Transverse colon (tissue), 4 donors: ENCODE measurements at regions not wholly inside any gene's neighbourhood (a gene's known extent, or its start where the extent isn't known, plus 50 kb on each side); places are given as distances from the start of the nearest gene placed in this dataset.
"Not testable (repeated sequence)": the region's sequence is repeated elsewhere in the genome, so short reads cannot be mapped to it uniquely, and the experiment has no call there.

Source experiments
- DNase-seq: peaks from one replicate; pipeline ENCODE4 v3.0.0-alpha.2; 2019
- H3K27ac ChIP-seq, 4 donors: fragments of 200-600 bp; sonication (generic); 2 replicates each; pipeline ENCODE4 v1.5.1; 2016 to 2018; ENCODE audit warnings: inconsistent platforms in 4 of 4
- H3K27me3 ChIP-seq: fragments of 200-600 bp; sonication (generic); 2 replicates; pipeline ENCODE4 v1.5.1; 2017; ENCODE audit warnings: inconsistent platforms
- H3K36me3 ChIP-seq, 4 donors: fragments of 200-600 bp; sonication (generic); 2 replicates each; pipeline ENCODE4 v1.5.1; 2017 to 2019; ENCODE audit warnings: inconsistent platforms in 4 of 4
- H3K4me1 ChIP-seq, 4 donors: fragments of 200-600 bp; sonication (generic); 2 replicates each; pipeline ENCODE4 v1.5.1; 2017 to 2020; ENCODE audit warnings: inconsistent platforms in 4 of 4
- H3K4me3 ChIP-seq, 4 donors: fragments of 200-600 bp; sonication (generic); 1 replicate in 1 of 4; 2 replicates in 3 of 4; pipeline versions ENCODE4 v1.5.1 to v1.6.1; 2017 to 2019; ENCODE audit warnings: inconsistent platforms in 4 of 4
- H3K9me3 ChIP-seq, 2 donors: fragments of 200-600 bp; sonication (generic); 2 replicates each; pipeline ENCODE4 v1.5.1; 2017 to 2019; ENCODE audit warnings: inconsistent platforms in 2 of 2
- EP300 ChIP-seq: sonication (generic); formaldehyde crosslinking; IDR thresholded peaks from one replicate; pipeline ENCODE4 v1.6.1; 2017; ENCODE audit warnings: antibody characterized with exemption, low read depth
- POLR2A ChIP-seq: fragments of 450-650 bp; IDR thresholded peaks from one replicate; pipeline ENCODE4 v1.6.1; 2016; ENCODE audit warnings: antibody characterized with exemption, mild to moderate bottlenecking, moderate library complexity
- POLR2AphosphoS5 ChIP-seq, 3 donors: sonication (generic); formaldehyde crosslinking; IDR thresholded peaks; one replicate each; pipeline ENCODE4 v1.6.1; 2016; ENCODE audit warnings: antibody characterized with exemption in 3 of 3
- WGBS, 2 donors: methylation state at CpG; one replicate each; pipeline ENCODE4 v1.1.5; 2018; ENCODE audit warnings: low coverage in 1 of 2; 5-methylcytosine and 5-hydroxymethylcytosine counted together
- in situ Hi-C, 4 donors: fragments of 200-750 bp; cut with MboI; loops; one replicate each; pipeline versions ENCODE4 v1.15.0 to v1.15.1; 2017; ENCODE audit warnings: low sequenced_read_pairs in 3 of 4, low pct_ligation_motif_present in 1 of 4, low pct_unique_long_range_greater_than_20kb in 1 of 4
- intact Hi-C: fragments of 100-400 bp; cut with DNase I; formaldehyde crosslinking; loops from one replicate; pipeline ENCODE4 v1.15.1; 2023; ENCODE audit warnings: low total_unique reads
- TF ChIP-seq, protein P1 (sequence below), 5 experiments: fragments of 200-600 bp in 3 of 5; fragments of 450-650 bp in 2 of 5; sonication (generic) in 3 of 5; IDR thresholded peaks; 1 replicate in 2 of 5; 2 replicates in 3 of 5; pipeline ENCODE4 v1.5.1; 2016 to 2017; ENCODE audit warnings: antibody characterized with exemption in 5 of 5, inconsistent platforms in 3 of 5, mild to moderate bottlenecking in 2 of 5, moderate library complexity in 1 of 5

DNA sequence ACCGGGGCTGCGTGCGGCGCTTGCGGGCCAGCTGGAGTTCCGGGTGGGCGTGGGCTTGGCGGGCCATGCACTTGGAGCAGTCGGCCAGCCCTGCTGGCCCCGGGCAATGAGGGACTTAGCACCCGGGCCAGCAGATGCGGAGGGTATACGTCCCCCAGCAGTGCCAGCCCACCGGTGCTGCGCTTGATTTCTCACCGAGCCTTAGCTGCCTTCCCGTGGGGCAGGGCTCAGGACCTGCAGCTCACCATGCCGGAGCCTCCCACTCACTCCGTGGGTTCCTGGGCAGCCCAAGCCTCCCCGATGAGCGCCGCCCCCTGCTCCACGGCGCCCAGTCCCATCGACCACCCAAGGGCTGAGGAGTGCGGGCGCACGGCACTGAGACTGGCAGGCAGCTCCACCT is 51.4 kb upstream of the INPP4B start:
- intact Hi-C loops, H3K27me3 ChIP-seq, H3K9me3 ChIP-seq, H3K27ac ChIP-seq, H3K4me1 ChIP-seq, H3K4me3 ChIP-seq, DNase-seq, in situ Hi-C loops, H3K36me3 ChIP-seq: not testable (repeated sequence)
- WGBS, 2 donors, result 90% methylated on average over 28 of the region's 28 CpGs; no CpG with 5 or more reads in 1 of the 2 donors

DNA sequence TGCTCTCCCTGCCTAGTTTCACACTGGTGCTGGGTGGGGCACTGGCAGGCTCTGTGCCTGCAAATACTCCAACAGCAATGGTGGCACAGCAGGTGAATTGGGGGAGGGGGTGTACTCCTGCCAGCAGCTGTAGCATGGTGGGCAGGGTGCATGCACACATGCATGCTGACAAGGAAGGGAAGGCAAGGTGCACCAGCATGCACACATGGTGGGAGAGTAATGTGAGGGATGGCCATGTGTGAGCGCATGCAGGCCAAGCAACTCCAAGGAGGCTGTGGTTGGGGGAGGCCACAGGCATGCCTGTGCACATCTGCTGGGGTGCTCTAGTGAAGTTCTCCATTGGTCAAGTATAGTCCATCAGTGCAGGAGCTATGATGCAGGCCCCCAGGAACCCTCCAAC is 54.5 kb upstream of the INPP4B start:
- 100% methylated on average over 1 of the region's 1 CpG; no CpG with 5 or more reads in 1 of the 2 donors for WGBS, 2 donors
- in situ Hi-C loops, result no loop called here
- no peaks in the 10 kb centered on the region for H3K4me1 ChIP-seq
- H3K36me3 ChIP-seq, result no peaks in the 10 kb centered on the region
- DNase-seq, result no peak
- peaks cover 3 to 5% of the 10 kb centered on the region in 2 donors for H3K9me3 ChIP-seq
- TF ChIP-seq POLR2AphosphoS5 (IDR thresholded peaks at IDR 0.05), result no peak
- no peak for TF ChIP-seq POLR2A
- no peak for TF ChIP-seq EP300
- TF ChIP-seq, protein P1, sequence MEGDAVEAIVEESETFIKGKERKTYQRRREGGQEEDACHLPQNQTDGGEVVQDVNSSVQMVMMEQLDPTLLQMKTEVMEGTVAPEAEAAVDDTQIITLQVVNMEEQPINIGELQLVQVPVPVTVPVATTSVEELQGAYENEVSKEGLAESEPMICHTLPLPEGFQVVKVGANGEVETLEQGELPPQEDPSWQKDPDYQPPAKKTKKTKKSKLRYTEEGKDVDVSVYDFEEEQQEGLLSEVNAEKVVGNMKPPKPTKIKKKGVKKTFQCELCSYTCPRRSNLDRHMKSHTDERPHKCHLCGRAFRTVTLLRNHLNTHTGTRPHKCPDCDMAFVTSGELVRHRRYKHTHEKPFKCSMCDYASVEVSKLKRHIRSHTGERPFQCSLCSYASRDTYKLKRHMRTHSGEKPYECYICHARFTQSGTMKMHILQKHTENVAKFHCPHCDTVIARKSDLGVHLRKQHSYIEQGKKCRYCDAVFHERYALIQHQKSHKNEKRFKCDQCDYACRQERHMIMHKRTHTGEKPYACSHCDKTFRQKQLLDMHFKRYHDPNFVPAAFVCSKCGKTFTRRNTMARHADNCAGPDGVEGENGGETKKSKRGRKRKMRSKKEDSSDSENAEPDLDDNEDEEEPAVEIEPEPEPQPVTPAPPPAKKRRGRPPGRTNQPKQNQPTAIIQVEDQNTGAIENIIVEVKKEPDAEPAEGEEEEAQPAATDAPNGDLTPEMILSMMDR (IDR thresholded peaks at IDR 0.05), result no peak
- H3K4me3 ChIP-seq, result no peak overlapping the region
- no peak overlapping the region for H3K27ac ChIP-seq
- intact Hi-C loops, result no loop called here
- no peaks in the 10 kb centered on the region for H3K27me3 ChIP-seq

DNA sequence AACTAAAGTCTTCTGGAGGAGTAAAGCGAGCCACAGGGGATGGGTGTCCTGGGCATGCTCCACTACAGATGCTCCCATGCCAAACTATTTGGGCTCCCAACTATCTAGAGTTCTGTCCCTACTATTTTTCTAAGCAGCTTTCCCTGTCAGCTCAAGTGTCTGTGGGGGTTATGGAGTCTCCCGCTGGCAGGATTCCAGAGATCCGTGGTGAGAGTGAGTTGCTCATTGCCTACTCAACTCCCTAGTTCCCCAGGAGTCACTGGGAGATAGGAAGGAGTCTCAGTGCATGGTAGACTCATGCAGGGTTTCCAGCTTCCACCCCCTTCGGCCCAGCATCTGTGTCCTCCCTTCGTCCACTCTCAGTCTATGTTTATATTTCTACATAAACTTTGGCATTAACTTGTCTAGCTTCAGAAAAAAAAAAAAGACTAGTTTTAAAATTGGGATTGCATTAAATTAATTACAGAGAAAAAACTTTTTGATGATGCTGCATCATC is 55.1 kb upstream of the INPP4B start:
- in situ Hi-C loops (no loop called here), intact Hi-C loops (no loop called here)
- WGBS, 2 donors, result 54 to 67% methylated on average over 3 to 5 of the region's 5 CpGs
- no peaks in the 10 kb centered on the region for H3K4me1 ChIP-seq
- no peak overlapping the region for H3K27ac ChIP-seq
- no peak overlapping the region for H3K4me3 ChIP-seq
- H3K36me3 ChIP-seq, result no peaks in the 10 kb centered on the region
- DNase-seq, result no peak
- no peaks in the 10 kb centered on the region for H3K27me3 ChIP-seq
- TF ChIP-seq, protein P1 (IDR thresholded peaks at IDR 0.05), result no peak
- TF ChIP-seq POLR2AphosphoS5 (IDR thresholded peaks at IDR 0.05), result no peak
- no peak for TF ChIP-seq POLR2A
- TF ChIP-seq EP300, result no peak
- peaks cover 2 to 3% of the 10 kb centered on the region in 2 donors for H3K9me3 ChIP-seq

DNA sequence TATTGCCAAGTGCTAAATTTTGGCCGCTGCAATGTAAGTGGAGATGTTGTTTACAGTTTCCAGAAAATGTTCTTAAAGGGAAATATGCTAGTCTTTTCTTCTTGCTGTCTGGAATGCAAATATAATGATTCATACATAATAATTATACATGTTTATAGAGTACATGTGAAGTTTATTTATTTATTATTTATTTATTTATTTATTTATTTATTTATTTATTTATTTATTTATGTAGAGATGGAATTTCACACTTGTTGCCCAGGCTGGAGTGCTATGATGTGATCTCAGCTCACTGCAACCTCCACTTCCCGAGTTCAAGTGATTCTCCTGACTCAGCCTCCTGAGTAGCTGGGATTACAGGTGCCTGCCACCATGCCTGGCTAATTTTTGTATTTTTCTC is 57.5 kb upstream of the INPP4B start:
- DNase-seq, H3K36me3 ChIP-seq, H3K27me3 ChIP-seq, H3K9me3 ChIP-seq, in situ Hi-C loops, H3K4me3 ChIP-seq, H3K27ac ChIP-seq, intact Hi-C loops, H3K4me1 ChIP-seq: not testable (repeated sequence)
- 70 to 71% methylated on average over 1 to 2 of the region's 2 CpGs for WGBS, 2 donors

DNA sequence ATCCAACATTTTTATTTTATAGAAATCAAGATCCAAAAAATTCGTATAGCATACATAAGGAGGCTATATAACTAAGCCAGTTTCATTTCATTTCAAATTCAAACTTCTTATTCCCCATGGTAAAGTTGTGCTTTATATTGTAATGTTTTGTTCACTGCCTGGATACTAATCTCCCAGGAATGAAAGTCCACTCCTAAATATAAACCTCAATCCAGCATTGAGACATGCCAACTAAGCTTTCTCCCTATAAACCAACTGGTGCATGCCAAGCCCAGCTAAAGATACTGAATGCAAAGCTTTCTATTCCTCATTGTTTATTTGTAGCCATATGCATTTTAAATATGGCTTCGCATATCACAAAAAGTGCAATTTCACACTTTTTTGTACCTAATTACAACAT is 63.8 kb upstream of the INPP4B start:
- WGBS, 2 donors, result 59 to 70% methylated on average over 2 of the region's 2 CpGs
- TF ChIP-seq EP300, result no peak
- TF ChIP-seq, protein P1 (IDR thresholded peaks at IDR 0.05), result no peak
- TF ChIP-seq POLR2A, result no peak
- no peak for TF ChIP-seq POLR2AphosphoS5 (IDR thresholded peaks at IDR 0.05)
- no peak overlapping the region for H3K4me3 ChIP-seq
- intact Hi-C loops, result loop anchor here (10.0 kb wide), 1 partner anchor 435 kb away; no protein-coding TSS in a partner anchor
- no peak for DNase-seq
- no peak overlapping the region for H3K27ac ChIP-seq
- peaks cover 0 to 4% (median 2%) of the 10 kb centered on the region in 4 donors for H3K4me1 ChIP-seq
- no peaks in the 10 kb centered on the region for H3K36me3 ChIP-seq
- peaks cover 0 to 3% of the 10 kb centered on the region in 2 donors for H3K9me3 ChIP-seq
- in situ Hi-C loops, result no loop called here
- no peaks in the 10 kb centered on the region for H3K27me3 ChIP-seq
